Anterior cingulate cortex (tissue), 58 donors: ENCODE measurements at regions not wholly inside any gene's neighbourhood (a gene's known extent, or its start where the extent isn't known, plus 50 kb on each side); places are given as distances from the start of the nearest gene placed in this dataset.
"Not testable (repeated sequence)": the region's sequence is repeated elsewhere in the genome, so short reads cannot be mapped to it uniquely, and the experiment has no call there.

Experiments used
- DNase-seq, 58 donors: peaks; one replicate each; lab custom pipeline; 2025; lab: John Stamatoyannopoulos, UW

GRCh38 chr11:119586181-119586580, 142.8 kb downstream of the NECTIN1 start:
- no peak for DNase-seq

DNA sequence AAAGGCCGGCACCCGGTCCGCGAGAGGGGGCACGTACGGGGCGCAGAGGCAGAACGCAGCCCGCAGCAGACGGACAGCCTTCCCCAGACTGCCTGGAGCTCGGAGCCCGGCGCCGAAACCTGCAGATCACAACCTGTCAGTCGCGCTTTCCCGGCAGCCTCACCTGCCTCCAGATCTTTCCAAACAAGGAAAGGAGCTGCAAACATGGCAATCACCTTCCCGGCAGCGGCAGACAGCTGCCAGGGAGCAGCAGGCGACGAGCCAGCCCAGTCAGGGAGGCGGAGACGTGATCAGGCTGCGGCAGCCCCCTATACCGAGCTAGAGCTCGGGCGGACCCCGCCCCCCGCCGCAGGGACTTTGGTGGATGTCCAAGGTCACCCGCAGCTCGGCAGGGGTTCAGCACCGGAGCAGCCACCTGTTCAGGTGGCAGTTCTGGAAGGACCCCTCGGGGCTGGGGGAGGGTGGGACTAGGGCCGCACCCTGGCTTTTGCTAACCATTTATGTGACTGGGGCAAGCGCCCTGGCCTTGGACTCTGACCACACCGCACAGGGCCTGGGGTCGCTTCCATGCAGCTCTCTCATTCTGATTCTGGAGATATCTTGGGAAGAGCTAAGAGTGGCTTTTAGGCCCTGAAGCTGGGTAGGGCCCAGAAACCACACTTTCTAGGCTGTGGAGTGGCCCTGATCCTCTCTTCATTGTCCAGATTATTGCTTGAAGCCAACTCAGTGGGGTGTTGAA, 143.8 kb downstream of the NECTIN1 start:
- DNase-seq, result peak in 7 of 58 donors; percentile 22 to 67 (median 31)

DNA sequence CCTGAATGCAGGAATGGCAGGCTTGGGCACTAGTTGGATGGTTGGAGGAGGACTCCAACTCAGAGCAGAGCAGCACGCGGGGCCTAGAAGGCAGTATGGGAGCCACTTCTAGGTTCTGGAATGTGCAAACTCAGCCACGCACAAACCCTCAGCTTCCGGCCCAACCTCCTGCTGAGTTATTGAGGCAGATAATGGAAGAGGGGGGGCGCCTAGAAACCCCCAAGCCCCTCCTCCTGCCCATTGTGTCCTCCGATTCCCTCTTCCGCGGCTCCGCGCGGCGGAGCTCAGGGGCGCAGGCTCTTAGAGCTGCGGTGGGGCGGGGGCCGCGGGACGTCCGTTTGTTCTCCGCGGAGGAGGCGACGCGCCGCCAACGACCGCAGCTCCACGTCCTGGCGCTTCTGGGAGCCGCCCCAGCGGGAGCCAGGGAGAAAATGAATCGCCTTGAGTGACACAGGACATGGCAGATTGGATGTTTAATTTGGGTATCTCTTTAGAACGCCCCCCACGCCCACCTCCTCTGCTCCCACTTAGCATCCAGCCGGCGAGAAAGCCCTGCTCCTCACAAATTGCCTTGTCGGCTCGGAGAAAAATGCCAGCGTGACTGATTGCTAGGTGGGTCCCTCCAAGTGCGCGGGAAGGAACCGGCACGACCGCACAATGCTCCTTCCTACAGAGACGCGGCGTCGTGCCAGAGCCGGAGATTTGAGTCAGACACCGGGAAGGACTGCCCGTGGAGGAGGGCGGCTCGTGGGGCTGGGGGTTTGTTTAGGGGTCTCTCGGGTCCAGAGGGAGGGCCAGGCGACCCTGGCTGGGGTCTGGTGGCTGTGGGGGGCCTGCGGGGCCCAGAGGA, 144.6 kb downstream of the NECTIN1 start:
- DNase-seq, result peak in 49 of 58 donors; percentile 17 to 73 (median 54)

DNA sequence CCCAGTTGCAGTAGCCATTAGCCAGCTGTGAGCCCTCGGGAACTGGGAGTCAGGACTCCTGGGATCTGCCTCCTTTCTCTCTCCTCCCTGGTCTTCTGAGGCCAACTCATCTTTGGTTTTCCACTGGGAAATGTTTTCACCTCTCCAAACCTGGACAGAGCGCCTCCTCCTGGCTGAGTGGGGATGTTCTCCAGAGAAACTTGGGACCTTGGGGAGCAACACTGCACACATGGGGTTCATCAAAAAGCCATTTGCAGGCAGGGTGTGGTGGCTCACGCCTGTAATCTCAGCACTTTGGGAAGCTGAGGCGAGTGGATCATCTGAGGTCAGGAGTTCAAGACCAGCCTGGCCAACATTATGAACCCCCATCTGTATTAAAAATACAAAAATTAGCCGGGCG, 145.4 kb downstream of the NECTIN1 start:
- no peak for DNase-seq

- not testable (repeated sequence) for DNase-seq
These were observed 147.6 kb downstream of the NECTIN1 start for GRCh38 chr11:119581396-119581795.

GRCh38 chr11:119580751-119581150, 148.2 kb downstream of the NECTIN1 start:
- no peak for DNase-seq

DNA sequence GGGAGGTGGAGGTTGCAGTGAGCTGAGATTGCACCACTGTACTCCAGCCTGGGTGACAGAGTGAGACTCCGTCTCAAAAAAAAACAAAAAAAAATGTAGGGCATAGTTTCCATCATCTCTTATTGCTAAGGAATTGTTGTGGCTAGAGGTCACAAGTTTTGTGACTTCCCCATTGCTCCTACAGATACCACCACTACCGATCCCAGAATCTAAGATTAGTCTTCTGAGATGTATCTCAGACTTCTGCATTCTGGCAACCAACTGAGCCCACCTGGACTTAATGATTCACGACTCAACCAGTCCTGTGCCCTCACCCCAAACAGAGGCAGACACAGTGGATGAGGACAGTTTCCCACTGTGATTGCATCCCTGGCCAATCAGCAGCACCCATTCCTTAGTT, 148.9 kb downstream of the NECTIN1 start:
- no peak for DNase-seq

DNA sequence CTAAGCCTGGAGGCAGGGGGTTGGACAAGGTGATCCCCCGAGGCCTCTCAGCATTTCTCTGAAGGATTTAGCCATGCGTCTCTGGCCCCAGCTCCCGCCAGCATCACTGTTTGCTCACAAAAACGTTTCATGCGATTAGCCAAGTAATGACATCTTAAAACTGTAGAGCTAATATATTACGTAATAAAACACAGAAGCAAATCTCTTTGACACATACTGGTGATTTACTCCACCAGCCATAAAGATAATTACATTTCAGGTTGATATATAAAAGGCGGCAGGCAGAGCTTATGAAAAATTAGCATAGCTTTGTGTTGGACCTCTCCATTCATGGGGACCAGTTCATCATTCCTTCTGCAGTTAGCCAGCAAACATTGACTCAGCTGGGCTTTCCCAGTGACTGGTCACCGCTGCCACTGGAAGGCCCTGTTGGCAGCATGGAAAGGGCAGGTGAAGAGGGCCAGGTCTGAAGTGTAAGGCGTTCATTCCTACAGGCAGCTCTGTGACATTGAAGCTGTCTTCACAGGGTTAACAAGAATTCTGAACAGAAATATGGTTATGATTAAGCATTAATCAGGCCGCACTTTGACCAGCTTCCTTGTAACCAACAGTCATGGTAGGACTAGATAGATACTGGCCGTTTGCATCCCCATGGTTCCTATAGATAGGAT, 150.3 kb downstream of the NECTIN1 start:
- DNase-seq, result no peak

GRCh38 chr11:119573858-119574257, 150.9 kb upstream of the THY1 start:
- no peak for DNase-seq

- DNase-seq, result no peak
These were observed 149.8 kb upstream of the THY1 start for GRCh38 chr11:119572481-119573424.

DNA sequence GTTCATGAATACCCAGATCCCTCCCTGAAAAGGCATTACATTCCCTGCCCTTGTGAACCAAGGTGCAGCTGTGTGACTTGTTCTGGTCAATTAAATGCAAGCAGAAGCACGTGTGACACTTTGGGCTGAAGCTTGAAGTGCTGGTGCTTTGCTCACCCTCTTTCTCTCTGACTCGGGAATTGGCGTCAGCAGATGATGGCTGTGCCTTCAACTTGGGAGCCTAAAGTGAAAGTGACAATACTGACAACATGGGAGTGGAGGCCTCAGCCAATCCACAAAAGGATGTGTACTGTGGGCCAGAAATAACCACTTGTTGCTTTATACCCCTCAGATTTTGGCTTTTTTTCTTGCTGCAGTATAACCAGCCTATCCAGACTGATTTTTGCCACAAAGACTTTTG, 148.3 kb upstream of the THY1 start:
- no peak for DNase-seq

DNA sequence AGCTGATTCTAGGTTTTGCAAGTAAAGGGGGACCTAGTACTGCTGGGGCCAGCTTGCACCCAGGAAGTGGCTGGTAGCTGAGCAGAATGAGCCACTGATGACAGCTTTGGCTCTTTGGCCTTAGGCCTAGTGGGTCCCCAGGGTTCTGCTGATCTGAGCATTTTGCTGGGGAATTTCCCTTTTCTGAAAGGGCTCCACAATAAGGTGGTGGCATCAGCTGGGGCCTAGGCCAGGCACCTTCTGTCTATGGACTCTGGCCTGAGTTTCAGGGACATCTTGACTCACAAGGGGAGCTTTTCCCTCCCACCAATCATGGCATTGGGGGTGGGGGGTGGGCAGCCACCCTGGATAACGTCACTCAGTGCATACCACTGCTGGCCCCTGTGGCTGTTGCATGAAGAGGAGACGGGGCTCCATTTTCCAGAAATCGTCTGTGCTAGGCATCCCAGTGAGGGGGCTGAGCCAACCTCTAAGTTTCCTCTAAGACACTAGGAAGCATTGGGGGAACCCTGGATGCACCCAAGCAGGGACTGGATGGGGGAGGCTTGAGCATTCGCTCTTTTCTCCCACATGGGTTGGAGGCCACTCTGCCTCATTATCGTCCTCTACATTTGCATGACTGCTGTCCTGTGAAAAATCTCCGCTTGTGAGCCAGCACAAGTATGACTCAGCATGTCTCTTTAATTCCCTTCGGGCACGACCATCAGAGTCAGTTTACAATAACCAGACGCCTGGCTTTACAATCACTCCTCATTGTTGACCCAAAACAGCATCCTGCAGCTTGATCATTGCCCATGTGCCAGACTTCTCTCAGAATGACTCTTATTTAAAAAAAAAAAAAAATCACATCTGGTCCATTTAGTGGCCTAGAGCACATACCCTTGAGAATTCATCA, 145.0 kb upstream of the THY1 start:
- DNase-seq, result peak in 18 of 58 donors; percentile 6 to 64 (median 29)

GRCh38 chr11:119566319-119566718, 143.3 kb upstream of the THY1 start:
- no peak for DNase-seq

GRCh38 chr11:119565693-119566092, 142.7 kb upstream of the THY1 start:
- not testable (repeated sequence) for DNase-seq

GRCh38 chr11:119560961-119561360, 138.0 kb upstream of the THY1 start:
- DNase-seq, result no peak

DNA sequence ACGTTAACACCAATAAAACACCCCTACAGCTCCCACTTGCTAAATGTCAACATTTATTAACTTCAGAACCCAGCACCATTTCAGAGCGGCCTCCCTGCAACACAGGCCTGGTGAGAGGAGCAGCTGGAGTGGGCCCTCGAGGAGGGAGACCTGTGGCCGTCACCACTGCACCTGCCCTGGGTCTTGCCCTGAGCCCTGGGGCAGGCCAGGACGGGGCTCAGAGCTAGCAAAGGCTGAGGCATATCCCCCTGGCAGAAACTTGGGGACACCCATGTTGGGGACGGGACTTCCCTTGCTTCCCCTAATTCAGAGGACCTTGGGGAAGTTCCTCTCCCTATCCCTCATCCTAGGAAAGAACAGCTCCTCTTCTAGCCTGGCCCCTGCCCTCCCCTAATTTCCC, 137.3 kb upstream of the THY1 start:
- DNase-seq, result no peak

GRCh38 chr11:119552106-119552485, 129.1 kb upstream of the THY1 start:
- DNase-seq, result no peak

DNA sequence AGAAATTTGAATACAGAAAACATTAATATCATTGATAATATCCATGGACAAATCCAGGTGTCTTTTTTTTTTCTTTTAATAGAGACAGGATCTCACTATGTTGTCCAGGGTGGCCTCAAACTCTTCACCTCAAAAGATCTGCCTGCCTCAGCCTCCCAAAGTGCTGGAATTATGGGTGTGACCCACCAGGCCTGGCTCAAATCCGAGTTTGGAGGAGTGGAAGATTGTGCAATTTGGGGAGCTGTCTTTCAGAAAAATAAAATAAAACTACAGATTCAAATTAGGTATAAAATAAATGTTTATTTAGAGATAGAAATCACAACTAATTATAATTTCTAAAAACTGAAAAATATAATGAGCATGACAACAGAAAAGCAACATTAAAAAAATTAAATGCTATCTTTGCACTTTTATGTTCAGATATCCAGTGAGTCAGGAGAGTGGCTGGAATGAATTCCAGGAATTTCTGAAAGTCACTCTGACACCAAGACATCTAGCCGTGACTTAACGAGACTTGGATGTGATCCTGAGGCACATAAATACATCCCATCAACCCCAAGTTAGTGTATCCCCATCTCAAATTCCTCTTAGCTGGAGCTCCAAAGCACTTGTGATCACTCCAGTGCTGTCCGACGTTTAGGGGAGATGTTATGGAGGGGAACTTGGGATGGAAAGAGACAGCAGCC, 128.6 kb upstream of the THY1 start:
- DNase-seq, result no peak
